ENCODE measurements at regions not wholly inside any gene's neighbourhood (a gene's known extent, or its start where the extent isn't known, plus 50 kb on each side); places are given as distances from the start of the nearest gene placed in this dataset.

DNA sequence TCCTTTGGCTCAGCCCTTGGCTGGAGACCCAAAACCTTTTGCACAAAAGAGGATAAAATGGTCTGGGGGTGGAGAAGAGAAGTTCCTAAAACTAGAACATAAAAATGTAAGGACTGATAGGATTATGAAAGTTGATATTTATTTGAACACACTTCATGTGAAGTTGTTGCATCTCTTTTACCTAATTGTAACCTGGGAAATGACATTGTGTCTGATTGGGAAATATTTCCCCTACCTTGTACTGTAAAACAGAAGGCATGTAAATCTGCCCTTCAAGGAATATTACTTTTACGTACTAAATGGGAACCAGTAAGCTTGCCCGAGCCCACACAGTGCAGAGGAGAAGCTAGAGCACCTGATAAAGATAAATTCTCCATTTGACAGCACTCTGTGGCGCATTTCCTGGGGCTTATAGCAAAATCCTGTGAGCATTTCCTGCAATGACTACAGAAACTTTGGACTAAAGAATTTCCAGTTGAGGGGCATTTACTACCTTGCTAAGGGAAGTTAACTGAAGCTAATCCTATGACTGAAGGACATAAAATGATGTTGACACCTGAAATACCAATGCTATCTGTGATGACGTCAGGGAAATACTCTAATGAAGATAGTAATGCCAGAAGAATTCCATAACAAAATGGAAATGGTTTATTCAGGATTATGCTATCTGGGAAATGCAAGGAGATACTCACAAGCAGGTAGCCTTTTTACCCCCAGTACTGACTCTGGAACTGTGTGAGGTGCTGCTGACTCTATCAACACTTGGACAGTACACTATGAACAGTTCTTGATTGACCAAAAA, 78.3 kb upstream of the LIFR start:
- TF ChIP-seq CTCF (conservative IDR thresholded peaks at IDR 0.05; ENCODE audit: low read length) (no peak), EZH2phosphoT487 (IDR thresholded peaks at IDR 0.05; ENCODE audit: borderline replicate concordance) (no peak)
